ENCODE measurements at regions not wholly inside any gene's neighbourhood (a gene's known extent, or its start where the extent isn't known, plus 50 kb on each side); places are given as distances from the start of the nearest gene placed in this dataset.

DNA sequence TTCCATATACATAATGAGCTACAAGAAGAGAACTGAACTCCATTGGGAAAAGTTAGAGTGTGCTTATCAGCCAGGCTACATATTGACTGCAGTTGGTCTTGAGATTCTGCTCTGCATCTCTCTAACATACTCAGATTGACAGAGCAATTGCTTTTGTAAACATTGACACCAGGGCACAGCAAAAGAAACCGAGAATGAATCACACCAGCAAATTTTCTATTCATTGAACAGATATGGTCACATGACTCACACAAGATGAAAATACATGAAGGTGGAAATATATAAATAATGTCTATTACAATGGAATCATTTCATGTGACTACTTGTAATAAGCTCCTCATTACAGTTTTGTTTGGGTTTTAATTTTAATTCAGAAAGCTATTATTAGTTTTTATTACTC lies 691.9 kb upstream of the TMEFF2 start (continued):
- no peak for TF ChIP-seq MBD4 (IDR thresholded peaks at IDR 0.05; ENCODE audit: borderline replicate concordance, low read length)
- TF ChIP-seq, protein P1, sequence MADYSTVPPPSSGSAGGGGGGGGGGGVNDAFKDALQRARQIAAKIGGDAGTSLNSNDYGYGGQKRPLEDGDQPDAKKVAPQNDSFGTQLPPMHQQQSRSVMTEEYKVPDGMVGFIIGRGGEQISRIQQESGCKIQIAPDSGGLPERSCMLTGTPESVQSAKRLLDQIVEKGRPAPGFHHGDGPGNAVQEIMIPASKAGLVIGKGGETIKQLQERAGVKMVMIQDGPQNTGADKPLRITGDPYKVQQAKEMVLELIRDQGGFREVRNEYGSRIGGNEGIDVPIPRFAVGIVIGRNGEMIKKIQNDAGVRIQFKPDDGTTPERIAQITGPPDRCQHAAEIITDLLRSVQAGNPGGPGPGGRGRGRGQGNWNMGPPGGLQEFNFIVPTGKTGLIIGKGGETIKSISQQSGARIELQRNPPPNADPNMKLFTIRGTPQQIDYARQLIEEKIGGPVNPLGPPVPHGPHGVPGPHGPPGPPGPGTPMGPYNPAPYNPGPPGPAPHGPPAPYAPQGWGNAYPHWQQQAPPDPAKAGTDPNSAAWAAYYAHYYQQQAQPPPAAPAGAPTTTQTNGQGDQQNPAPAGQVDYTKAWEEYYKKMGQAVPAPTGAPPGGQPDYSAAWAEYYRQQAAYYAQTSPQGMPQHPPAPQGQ (CRISPR knock-in tag; IDR thresholded peaks at IDR 0.05; ENCODE audit: borderline replicate concordance), result no peak
- TF ChIP-seq ZFP90 (CRISPR knock-in tag; IDR thresholded peaks at IDR 0.05; ENCODE audit: borderline replicate concordance), result no peak
- no peak for TF ChIP-seq ZNF274 (CRISPR knock-in tag; IDR thresholded peaks at IDR 0.05)

DNA sequence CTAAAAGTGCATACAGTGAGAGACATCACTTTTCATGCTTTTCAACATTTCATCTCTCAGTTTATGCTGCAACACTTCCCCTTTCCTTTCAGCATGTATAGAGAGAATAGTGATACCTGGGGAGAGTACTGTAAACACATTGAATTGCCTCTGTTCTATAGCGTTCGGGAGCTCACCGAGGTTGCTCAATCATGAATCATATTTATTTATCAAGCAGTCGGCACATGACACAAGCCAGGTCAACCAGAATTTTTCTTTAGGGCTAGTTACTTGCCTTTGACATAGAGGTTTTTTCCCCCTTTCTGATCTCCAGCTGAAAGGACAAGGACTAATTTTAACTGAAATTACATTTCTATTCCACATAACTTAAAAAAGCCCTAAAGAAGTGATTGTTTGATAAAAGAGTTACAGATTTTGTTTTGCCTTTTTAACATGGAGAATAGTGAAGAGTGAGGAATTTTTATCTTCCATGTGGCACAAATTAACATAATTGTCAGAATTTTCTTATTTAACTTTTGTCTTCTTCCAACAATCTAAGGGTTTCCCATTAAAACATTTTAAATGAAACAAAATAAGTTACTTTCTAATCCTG lies 690.9 kb upstream of the TMEFF2 start:
- Histone ChIP-seq H4K20me1 (ENCODE audit: insufficient read depth, low read length) (no peaks in the 10 kb centered on the region), H3K4me1 (ENCODE audit: insufficient read depth, low read length) (no peaks in the 10 kb centered on the region), H3K79me2 (ENCODE audit: insufficient read depth, low read length) (no peaks in the 10 kb centered on the region), H2AFZ (ENCODE audit: low read length) (no peak overlapping the region), H3K4me2 (ENCODE audit: low read depth, low read length) (no peak overlapping the region), H3K36me3 (replicated peaks in 1 of 2; ENCODE audit: control insufficient read depth in 1 of 2, insufficient read depth in 2 of 2, low read length in 2 of 2) (no peaks in the 10 kb centered on the region), H3K9ac (ENCODE audit: insufficient read depth, low read depth, low read length) (no peak overlapping the region), H3K27ac (ENCODE audit: extremely low read length, insufficient read depth, low read length) (no peak overlapping the region), H3K27me3 (ENCODE audit: control insufficient read depth in 1 of 2, insufficient read depth in 2 of 2, low read length in 2 of 2) (no peaks in the 10 kb centered on the region), H3K4me3 (replicated peaks in 1 of 3; ENCODE audit: insufficient read depth in 1 of 3, low read depth in 2 of 3, low read length in 3 of 3) (no peak overlapping the region), H3K9me3 (ENCODE audit: low read length) (no peaks in the 10 kb centered on the region)
- BruUV-seq (replicated peaks), result no TSS peak
- ATAC-seq (peak; percentile 57), FAIRE-seq (no peak), DNase-seq (ENCODE audit: low spot score) (peak; percentile 24)
- POLR2A ChIA-PET, result no interaction called here
- TF ChIP-seq, protein P2, sequence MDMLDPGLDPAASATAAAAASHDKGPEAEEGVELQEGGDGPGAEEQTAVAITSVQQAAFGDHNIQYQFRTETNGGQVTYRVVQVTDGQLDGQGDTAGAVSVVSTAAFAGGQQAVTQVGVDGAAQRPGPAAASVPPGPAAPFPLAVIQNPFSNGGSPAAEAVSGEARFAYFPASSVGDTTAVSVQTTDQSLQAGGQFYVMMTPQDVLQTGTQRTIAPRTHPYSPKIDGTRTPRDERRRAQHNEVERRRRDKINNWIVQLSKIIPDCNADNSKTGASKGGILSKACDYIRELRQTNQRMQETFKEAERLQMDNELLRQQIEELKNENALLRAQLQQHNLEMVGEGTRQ (IDR thresholded peaks at IDR 0.05; ENCODE audit: low read depth, low read length), result no peak
- TF ChIP-seq, protein P2 (CRISPR knock-in tag; IDR thresholded peaks at IDR 0.05; ENCODE audit: borderline replicate concordance), result no peak
- TF ChIP-seq BHLHE40 (IDR thresholded peaks at IDR 0.05; ENCODE audit: low read length) (peak; percentile 59), JUN (CRISPR knock-in tag; IDR thresholded peaks at IDR 0.05) (no peak), CEBPB (IDR thresholded peaks at IDR 0.05; ENCODE audit: borderline replicate concordance, low read depth, low read length) (peak; percentile 59), ZNF329 (CRISPR knock-in tag; IDR thresholded peaks at IDR 0.05; ENCODE audit: low read depth) (no peak), CEBPG (CRISPR knock-in tag; IDR thresholded peaks at IDR 0.05) (0 out of 2 replicates have a peak, but pooled peaks have one; percentile 42), ZNF432 (CRISPR knock-in tag; IDR thresholded peaks at IDR 0.05; ENCODE audit: borderline replicate concordance) (no peak), ISL2 (CRISPR knock-in tag; IDR thresholded peaks at IDR 0.05) (no peak)
- TF ChIP-seq, protein P3, sequence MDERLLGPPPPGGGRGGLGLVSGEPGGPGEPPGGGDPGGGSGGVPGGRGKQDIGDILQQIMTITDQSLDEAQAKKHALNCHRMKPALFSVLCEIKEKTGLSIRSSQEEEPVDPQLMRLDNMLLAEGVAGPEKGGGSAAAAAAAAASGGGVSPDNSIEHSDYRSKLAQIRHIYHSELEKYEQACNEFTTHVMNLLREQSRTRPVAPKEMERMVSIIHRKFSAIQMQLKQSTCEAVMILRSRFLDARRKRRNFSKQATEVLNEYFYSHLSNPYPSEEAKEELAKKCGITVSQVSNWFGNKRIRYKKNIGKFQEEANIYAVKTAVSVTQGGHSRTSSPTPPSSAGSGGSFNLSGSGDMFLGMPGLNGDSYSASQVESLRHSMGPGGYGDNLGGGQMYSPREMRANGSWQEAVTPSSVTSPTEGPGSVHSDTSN (CRISPR knock-in tag; IDR thresholded peaks at IDR 0.05), result no peak
- in situ Hi-C loops (cut with HindIII; ENCODE audit: extremely low pct_ligation_motif_present, low pct_unique_long_range_greater_than_20kb), result no loop called here
- CTCF ChIA-PET (ENCODE audit: low intra/inter-chr PET ratio, low total read pairs), result no interaction called here
- intact Hi-C loops (cut with micrococcal nuclease; ENCODE audit: unreplicated experiment), result no loop called here
- WGBS (ENCODE audit: low lambda C conversion rate), result under 1% methylated on average over 4 of the region's 4 CpGs
